MM.1S (cell line): ENCODE measurements at regions not wholly inside any gene's neighbourhood (a gene's known extent, or its start where the extent isn't known, plus 50 kb on each side); places are given as distances from the start of the nearest gene placed in this dataset.

ENCODE experiments used
- CTCF ChIP-seq: fragments of 300-600 bp; sonication (generic); IDR thresholded peaks from 2 replicates; pipeline ENCODE4 v1.5.1; 2016; ENCODE audit warnings: antibody characterized with exemption, low read length, mixed read lengths
- EZH2 ChIP-seq: fragments of 300-600 bp; sonication (generic); optimal IDR thresholded peaks from 2 replicates; pipeline ENCODE3; 2017; ENCODE audit warnings: low read depth, mild to moderate bottlenecking, antibody characterized with exemption, low read length, mixed read lengths

GRCh38 chr1:82972841-82973553 is 1025.9 kb downstream of the TTLL7 start:
- no peak for TF ChIP-seq CTCF
- no peak for TF ChIP-seq EZH2
